GM18873 (cell line): ENCODE measurements at regions not wholly inside any gene's neighbourhood (a gene's known extent, or its start where the extent isn't known, plus 50 kb on each side); places are given as distances from the start of the nearest gene placed in this dataset.

Experiments
- ATAC-seq: cut with Tn5 transposase; IDR thresholded peaks from one replicate; pipeline ENCODE4 v1.9.1; 2021; ENCODE audit warnings: mild to moderate bottlenecking, moderate library complexity, moderate number of reproducible peaks; ENCODE audit not compliant: unreplicated experiment, low FRiP score

- ATAC-seq = no peak
These were observed 255.6 kb downstream of the DCDC2C start for GRCh38 chr2:3958969-3959368.

GRCh38 chr2:3959372-3959771, 256.0 kb downstream of the DCDC2C start:
- no peak for ATAC-seq

GRCh38 chr2:3960106-3960505, 256.7 kb downstream of the DCDC2C start:
- no peak for ATAC-seq

- ATAC-seq = no peak
These were observed 259.3 kb downstream of the DCDC2C start for GRCh38 chr2:3962719-3963118.

GRCh38 chr2:3965211-3965610, 261.8 kb downstream of the DCDC2C start:
- ATAC-seq = no peak

GRCh38 chr2:3965953-3966352, 262.6 kb downstream of the DCDC2C start:
- ATAC-seq = no peak

- no peak for ATAC-seq
These were observed 263.1 kb downstream of the DCDC2C start for GRCh38 chr2:3966470-3966869.

GRCh38 chr2:3968736-3969135, 265.4 kb downstream of the DCDC2C start:
- ATAC-seq = no peak

GRCh38 chr2:3970791-3971651, 267.6 kb downstream of the DCDC2C start:
- no peak for ATAC-seq

GRCh38 chr2:3971652-3972192, 268.3 kb downstream of the DCDC2C start:
- ATAC-seq = no peak

GRCh38 chr2:3972377-3972776, 269.0 kb downstream of the DCDC2C start:
- ATAC-seq = no peak

GRCh38 chr2:3974765-3975164, 271.4 kb downstream of the DCDC2C start:
- no peak for ATAC-seq

GRCh38 chr2:3981446-3981987, 278.1 kb downstream of the DCDC2C start:
- ATAC-seq = no peak

GRCh38 chr2:3982160-3982559, 278.8 kb downstream of the DCDC2C start:
- ATAC-seq = no peak

- no peak for ATAC-seq
These were observed 282.7 kb downstream of the DCDC2C start for GRCh38 chr2:3986063-3986462.

- no peak for ATAC-seq
These were observed 283.3 kb downstream of the DCDC2C start for GRCh38 chr2:3986530-3987258.

GRCh38 chr2:4002841-4003403, 299.5 kb downstream of the DCDC2C start:
- no peak for ATAC-seq

- ATAC-seq = no peak
These were observed 308.8 kb downstream of the DCDC2C start for GRCh38 chr2:4012197-4012596.

- no peak for ATAC-seq
These were observed 315.2 kb downstream of the DCDC2C start for GRCh38 chr2:4018535-4018934.

- ATAC-seq = no peak
These were observed 316.8 kb downstream of the DCDC2C start for GRCh38 chr2:4020153-4020552.

GRCh38 chr2:4020649-4021048, 317.3 kb downstream of the DCDC2C start:
- no peak for ATAC-seq
